ENCODE measurements at regions not wholly inside any gene's neighbourhood (a gene's known extent, or its start where the extent isn't known, plus 50 kb on each side); places are given as distances from the start of the nearest gene placed in this dataset.

- POLR2A ChIA-PET (ENCODE audit: low non-redundant PET), result no interaction called here
- H3K27ac ChIP-seq, result no peak overlapping the region
- no peak for TF ChIP-seq CTCF (conservative IDR thresholded peaks at IDR 0.05; ENCODE audit: low read depth)
- CTCF ChIA-PET, result interaction anchor here (0.6 kb wide), 1 partner anchor 33 kb away, joined by 5 read pairs; no protein-coding TSS in a partner anchor
- no peak for DNase-seq (ENCODE audit: low spot score)
Measured at GRCh38 chr17:56009795-56010651, 143.3 kb upstream of the ANKFN1 start.

DNA sequence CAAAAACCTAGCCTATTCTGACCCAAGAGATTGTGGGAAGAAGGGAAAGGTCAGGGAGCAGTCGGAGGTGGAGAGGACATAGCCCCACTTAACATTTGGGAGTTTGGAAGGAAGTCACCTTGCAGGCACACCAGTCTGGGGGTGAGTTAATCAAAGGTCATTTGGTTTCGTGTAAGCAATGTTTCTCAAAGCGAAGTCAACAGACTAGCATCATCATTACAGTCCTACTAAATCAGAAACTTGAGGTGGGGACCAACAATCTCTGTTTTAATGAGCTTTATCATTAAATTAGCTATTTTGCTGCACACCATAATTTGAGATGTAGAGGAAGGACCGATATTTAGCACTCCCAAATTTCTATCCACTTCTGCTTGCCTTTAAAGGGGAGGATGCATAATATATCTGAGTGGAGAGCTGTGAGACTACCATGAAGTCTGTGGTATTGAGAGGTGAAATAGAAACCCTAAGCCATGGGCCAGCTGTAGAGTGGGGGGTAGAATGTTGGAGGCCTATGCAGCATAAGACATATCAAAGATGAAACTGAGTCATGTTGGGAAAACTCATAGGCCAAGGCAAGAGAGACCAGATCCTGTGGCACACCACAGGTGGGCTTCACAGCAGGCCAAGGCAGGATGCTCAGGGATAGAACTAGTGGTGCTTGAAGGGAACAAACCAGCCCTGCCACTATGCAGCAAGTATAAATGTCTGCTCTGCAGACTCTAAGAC lies 141.7 kb upstream of the ANKFN1 start:
- ChIA-PET POLR2A (ENCODE audit: low non-redundant PET) (no interaction called here), CTCF (no interaction called here)
- H3K27ac ChIP-seq, result no peak overlapping the region
- no peak for TF ChIP-seq CTCF (conservative IDR thresholded peaks at IDR 0.05; ENCODE audit: low read depth)
- DNase-seq (ENCODE audit: low spot score), result no peak

DNA sequence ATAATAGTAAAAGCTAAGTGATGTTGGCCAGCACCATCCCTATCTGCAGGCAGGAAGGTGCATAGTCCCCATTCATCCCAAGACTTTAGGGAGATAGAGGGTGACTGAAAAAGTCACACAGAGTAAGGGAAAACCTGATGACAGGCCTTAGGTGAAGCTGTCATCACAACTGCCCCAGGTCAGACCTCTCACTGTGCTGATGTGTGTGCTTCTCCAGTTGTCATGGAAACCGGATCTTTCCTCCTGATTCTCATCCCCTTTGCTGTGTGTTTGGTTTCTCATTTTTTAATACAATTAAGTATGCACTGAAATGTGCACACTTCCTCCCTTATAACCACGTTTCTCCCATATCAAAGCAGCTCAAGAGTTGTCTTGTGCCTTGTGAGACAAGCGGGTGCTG lies 135.1 kb upstream of the ANKFN1 start:
- ChIA-PET CTCF (interaction anchor here (0.5 kb wide), 1 partner anchor 662 kb away, joined by 3 read pairs; no protein-coding TSS in a partner anchor), POLR2A (ENCODE audit: low non-redundant PET) (no interaction called here)
- no peak for DNase-seq (ENCODE audit: low spot score)
- TF ChIP-seq CTCF (conservative IDR thresholded peaks at IDR 0.05; ENCODE audit: low read depth), result no peak
- H3K27ac ChIP-seq, result no peak overlapping the region

DNA sequence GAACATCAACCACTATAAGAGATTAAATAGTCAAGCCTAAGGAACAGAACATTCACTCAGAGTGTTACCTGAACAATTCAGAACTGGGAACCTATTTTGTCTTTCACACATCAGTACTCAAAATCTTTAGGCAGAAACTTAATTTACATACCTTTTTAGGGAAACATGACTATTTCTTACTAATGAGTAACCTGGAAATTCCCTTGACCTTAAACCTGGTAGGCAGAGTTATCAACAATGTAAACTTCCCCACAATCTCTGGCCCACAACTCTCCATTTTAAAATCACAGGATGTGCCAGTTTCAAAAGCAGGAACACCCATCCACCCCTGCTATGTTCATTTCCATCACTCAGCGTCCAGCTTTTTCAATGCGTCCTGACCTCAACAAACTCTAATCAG lies 132.9 kb upstream of the ANKFN1 start:
- TF ChIP-seq CTCF (conservative IDR thresholded peaks at IDR 0.05; ENCODE audit: low read depth), result no peak
- CTCF ChIA-PET, result no interaction called here
- no peak for DNase-seq (ENCODE audit: low spot score)
- POLR2A ChIA-PET (ENCODE audit: low non-redundant PET), result no interaction called here
- H3K27ac ChIP-seq, result no peak overlapping the region

GRCh38 chr17:56021681-56022190 lies 131.5 kb upstream of the ANKFN1 start:
- POLR2A ChIA-PET (ENCODE audit: low non-redundant PET), result no interaction called here

More at GRCh38 chr17:56021681-56022190, 131.5 kb upstream of the ANKFN1 start:
- no peak for DNase-seq (ENCODE audit: low spot score)
- no peak overlapping the region for H3K27ac ChIP-seq
- TF ChIP-seq CTCF (conservative IDR thresholded peaks at IDR 0.05; ENCODE audit: low read depth), result no peak
- CTCF ChIA-PET, result interaction anchor here (0.6 kb wide), 1 partner anchor 377 kb away, joined by 4 read pairs; no protein-coding TSS in a partner anchor
